K562 (cell line): ENCODE measurements at regions not wholly inside any gene's neighbourhood (a gene's known extent, or its start where the extent isn't known, plus 50 kb on each side); places are given as distances from the start of the nearest gene placed in this dataset.

ENCODE experiments used
- ATF6 ChIP-seq: sonication (generic); formaldehyde crosslinking; IDR thresholded peaks from 2 replicates; pipeline ENCODE4 v1.4.0; 2020; ENCODE audit warnings: mild to moderate bottlenecking, missing genetic modification reagents
- CBX8 ChIP-seq: fragments of 200-600 bp; sonication (generic); IDR thresholded peaks from 2 replicates; pipeline ENCODE4 v1.6.1; 2012; ENCODE audit warnings: borderline replicate concordance, mixed run types, low read depth, mild to moderate bottlenecking, moderate library complexity, mixed read lengths, low read length, control low read depth, inconsistent platforms; ENCODE audit not compliant: poor library complexity, severe bottlenecking; ENCODE audit errors: extremely low read depth
- CHD4 ChIP-seq: fragments of 200-600 bp; sonication (generic); IDR thresholded peaks from 3 replicates; pipeline ENCODE4 v1.6.1; 2012; ENCODE audit warnings: low read depth, mild to moderate bottlenecking, mixed read lengths, low read length, inconsistent platforms; ENCODE audit not compliant: insufficient read depth, insufficient replicate concordance, poor library complexity, severe bottlenecking
- CTCF ChIP-seq, 3 experiments: IDR thresholded peaks in 2 of 3; conservative IDR thresholded peaks in 1 of 3; 2 replicates each; pipeline ENCODE4 v1.5.1; 2011 to 2012; ENCODE audit warnings: low read length in 3 of 3, mild to moderate bottlenecking in 3 of 3, control low read depth in 2 of 3, improper control_type of control experiment in 1 of 3, inconsistent platforms in 1 of 3, low read depth in 1 of 3, mixed read lengths in 1 of 3, moderate library complexity in 1 of 3; ENCODE audit not compliant: insufficient read depth in 2 of 3
- EP300 ChIP-seq: IDR thresholded peaks from 2 replicates; pipeline ENCODE4 v1.6.1; 2012; ENCODE audit warnings: low read length, improper control_type of control experiment
- GATAD2A ChIP-seq: fragments of 450-650 bp; IDR thresholded peaks from 2 replicates; pipeline ENCODE4 v1.6.1; 2017
- JUN ChIP-seq, 2 experiments: sonication (generic) in 1 of 2; formaldehyde crosslinking in 1 of 2; IDR thresholded peaks; 2 replicates each; pipeline versions ENCODE4 v1.6.1 to v1.8.0; 2012 to 2022; ENCODE audit warnings: borderline replicate concordance in 2 of 2, mild to moderate bottlenecking in 2 of 2, improper control_type of control experiment in 1 of 2, low read depth in 1 of 2, low read length in 1 of 2, missing genetic modification reagents in 1 of 2
- MAX ChIP-seq: sonication (generic); formaldehyde crosslinking; IDR thresholded peaks from 2 replicates; pipeline ENCODE4 v1.9.0; 2022; ENCODE audit warnings: mild to moderate bottlenecking, missing genetic modification reagents
- PRMT5 ChIP-seq: sonication (generic); formaldehyde crosslinking; IDR thresholded peaks from 2 replicates; pipeline ENCODE4 v1.5.0; 2020; ENCODE audit warnings: missing genetic modification reagents
- REST ChIP-seq, 2 experiments: fragments of 450-650 bp; formaldehyde crosslinking in 1 of 2; IDR thresholded peaks; 2 replicates each; pipeline versions ENCODE4 v1.4.0 to v1.6.1; 2014 to 2020; ENCODE audit warnings: mild to moderate bottlenecking in 2 of 2, borderline replicate concordance in 1 of 2, low read depth in 1 of 2
- SETDB1 ChIP-seq: IDR thresholded peaks from one replicate; pipeline ENCODE4 v1.6.1; 2012; ENCODE audit warnings: low read length, control low read depth, inconsistent platforms
- SREBF1 ChIP-seq: fragments of 150-350 bp; IDR thresholded peaks from 2 replicates; pipeline ENCODE4 v1.6.1; 2014; ENCODE audit warnings: antibody characterized with exemption, low read depth, low read length, borderline replicate concordance
- SRSF3 ChIP-seq: fragments of 200-400 bp; formaldehyde crosslinking; IDR thresholded peaks from 2 replicates; pipeline ENCODE4 v1.6.1; 2016; ENCODE audit warnings: mild to moderate bottlenecking, low read length, moderate library complexity; ENCODE audit not compliant: insufficient read depth
- TF ChIP-seq, protein P1 (sequence below), 2 experiments: IDR thresholded peaks in 1 of 2; conservative IDR thresholded peaks in 1 of 2; 2 replicates each; pipeline ENCODE4 v1.6.1; 2016; ENCODE audit warnings: low read depth in 2 of 2, mild to moderate bottlenecking in 1 of 2, missing compliant biosample characterization in 1 of 2, missing genetic modification characterization in 1 of 2, moderate library complexity in 1 of 2

DNA sequence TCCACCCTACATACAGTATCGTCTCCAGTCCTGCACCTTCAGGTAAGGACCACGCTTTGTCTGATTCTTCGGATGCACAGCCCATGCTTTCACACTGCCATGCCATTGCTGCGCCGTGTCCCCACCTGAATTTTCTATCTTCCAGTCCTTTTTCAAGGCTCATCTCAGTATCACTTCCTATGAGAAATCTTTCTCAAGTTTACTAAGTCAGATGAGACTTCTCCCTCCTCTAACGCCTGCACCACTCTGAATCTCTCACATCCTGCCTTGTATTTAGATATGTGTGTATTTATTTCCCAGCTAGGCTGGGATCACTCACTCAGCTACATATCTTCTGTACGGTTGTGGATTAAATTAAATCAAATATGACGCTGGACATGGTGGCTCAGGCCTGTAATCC is 116.8 kb downstream of the SMIM20 start:
- TF ChIP-seq MAX (CRISPR knock-in tag) (no peak), CHD4 (no peak), SETDB1 (no peak), PRMT5 (CRISPR knock-in tag) (no peak), JUN (IDR thresholded peaks at IDR 0.05; ENCODE audit: borderline replicate concordance, low read depth, low read length) (no peak), JUN (CRISPR knock-in tag; IDR thresholded peaks at IDR 0.05; ENCODE audit: borderline replicate concordance) (no peak), GATAD2A (no peak), SREBF1 (no peak), REST (IDR thresholded peaks at IDR 0.05; ENCODE audit: borderline replicate concordance) (no peak), REST (CRISPR knock-in tag; IDR thresholded peaks at IDR 0.05; ENCODE audit: low read depth) (no peak), EP300 (no peak), CBX8 (no peak), CTCF (IDR thresholded peaks at IDR 0.05 in 2 of 3, conservative IDR thresholded peaks at IDR 0.05 in 1 of 3; ENCODE audit: insufficient read depth in 2 of 3, low read depth in 1 of 3, low read length in 3 of 3) (no peak), SRSF3 (no peak), ATF6 (CRISPR knock-in tag) (no peak)
- TF ChIP-seq, protein P1, sequence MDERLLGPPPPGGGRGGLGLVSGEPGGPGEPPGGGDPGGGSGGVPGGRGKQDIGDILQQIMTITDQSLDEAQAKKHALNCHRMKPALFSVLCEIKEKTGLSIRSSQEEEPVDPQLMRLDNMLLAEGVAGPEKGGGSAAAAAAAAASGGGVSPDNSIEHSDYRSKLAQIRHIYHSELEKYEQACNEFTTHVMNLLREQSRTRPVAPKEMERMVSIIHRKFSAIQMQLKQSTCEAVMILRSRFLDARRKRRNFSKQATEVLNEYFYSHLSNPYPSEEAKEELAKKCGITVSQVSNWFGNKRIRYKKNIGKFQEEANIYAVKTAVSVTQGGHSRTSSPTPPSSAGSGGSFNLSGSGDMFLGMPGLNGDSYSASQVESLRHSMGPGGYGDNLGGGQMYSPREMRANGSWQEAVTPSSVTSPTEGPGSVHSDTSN (CRISPR knock-in tag; IDR thresholded peaks at IDR 0.05; ENCODE audit: low read depth), result no peak
- TF ChIP-seq, protein P1 (tag; conservative IDR thresholded peaks at IDR 0.05; ENCODE audit: low read depth), result no peak
